DMS153 treated with DMSO at 0.1 percent for 48 hours (cell line): ENCODE measurements at regions not wholly inside any gene's neighbourhood (a gene's known extent, or its start where the extent isn't known, plus 50 kb on each side); places are given as distances from the start of the nearest gene placed in this dataset.
A peak's percentile ranks its signal among the peaks of the same experiment; 100 is the strongest.
"Not testable (repeated sequence)": the region's sequence is repeated elsewhere in the genome, so short reads cannot be mapped to it uniquely, and the experiment has no call there.

Source experiments
- DNase-seq: peaks from one replicate; lab custom pipeline; 2025; ENCODE audit not compliant: unreplicated experiment; lab: John Stamatoyannopoulos, UW

DNA sequence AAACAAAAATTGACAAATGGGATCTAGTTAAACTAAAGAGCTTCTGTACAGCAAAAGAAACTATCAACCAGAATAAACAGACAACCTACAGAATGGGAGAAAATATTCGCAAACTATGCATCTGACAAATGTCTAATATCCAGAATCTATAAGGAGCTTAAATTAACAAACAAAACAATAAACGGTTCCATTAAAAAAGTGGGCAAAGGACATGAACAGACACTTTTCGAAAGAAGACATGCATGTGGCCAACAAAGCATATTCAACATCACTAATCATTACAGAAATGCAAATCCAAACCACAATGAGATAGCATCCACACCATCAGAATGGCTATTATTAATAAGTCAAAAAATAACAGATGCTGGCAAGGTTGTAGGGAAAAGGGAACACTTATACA, 50.5 kb upstream of the MED13L start:
- not testable (repeated sequence) for DNase-seq

DNA sequence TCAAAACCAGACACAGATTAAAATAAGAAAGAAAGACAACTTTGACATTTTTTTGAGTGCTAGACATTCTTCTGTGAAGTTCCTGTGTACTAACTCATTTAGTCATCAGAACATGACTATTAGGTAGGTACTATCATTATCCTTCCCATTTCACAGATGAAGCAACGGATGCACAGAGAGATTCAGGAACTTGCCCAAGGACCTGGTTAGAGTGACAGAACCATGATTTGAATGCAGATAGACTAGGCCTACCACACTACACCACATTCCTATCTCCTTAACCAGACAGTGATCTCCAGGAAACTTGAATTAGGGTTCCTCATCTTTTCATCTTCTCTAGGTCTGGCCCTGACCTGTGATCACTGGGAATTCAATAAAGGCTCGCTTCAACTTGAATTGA, 54.4 kb upstream of the MED13L start:
- no peak for DNase-seq

DNA sequence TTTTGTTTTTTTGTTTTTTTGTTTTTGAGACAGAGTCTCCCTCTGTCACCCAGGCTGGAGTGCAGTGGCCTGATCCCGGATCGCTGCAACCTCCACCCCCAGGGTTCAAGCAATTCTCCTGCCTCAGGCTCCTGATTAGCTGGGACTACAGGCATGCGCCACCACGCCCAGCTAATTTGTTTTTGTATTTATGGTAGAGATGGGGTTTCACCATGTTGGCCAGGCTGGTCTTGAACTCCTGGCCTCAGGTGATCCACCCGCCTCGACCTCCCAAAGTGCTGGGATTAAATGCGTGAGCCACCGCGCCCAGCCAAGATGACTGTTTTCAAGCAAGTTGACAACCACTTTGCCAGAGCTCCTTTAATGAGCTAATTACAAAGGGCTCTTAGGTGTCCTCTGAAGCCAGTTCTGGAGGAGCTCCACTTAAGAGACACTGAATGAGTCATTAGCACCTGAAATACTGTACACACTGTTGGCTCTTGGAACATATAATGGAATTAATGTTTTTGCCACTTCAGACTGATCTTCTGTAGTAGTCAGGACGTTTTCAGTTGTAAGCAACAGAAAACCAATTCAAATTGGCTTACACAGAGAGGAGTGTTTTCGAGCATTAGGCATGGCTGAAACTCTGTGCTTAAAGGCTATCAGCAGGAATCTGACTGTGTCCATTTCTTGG, 55.4 kb upstream of the MED13L start:
- no peak for DNase-seq

DNA sequence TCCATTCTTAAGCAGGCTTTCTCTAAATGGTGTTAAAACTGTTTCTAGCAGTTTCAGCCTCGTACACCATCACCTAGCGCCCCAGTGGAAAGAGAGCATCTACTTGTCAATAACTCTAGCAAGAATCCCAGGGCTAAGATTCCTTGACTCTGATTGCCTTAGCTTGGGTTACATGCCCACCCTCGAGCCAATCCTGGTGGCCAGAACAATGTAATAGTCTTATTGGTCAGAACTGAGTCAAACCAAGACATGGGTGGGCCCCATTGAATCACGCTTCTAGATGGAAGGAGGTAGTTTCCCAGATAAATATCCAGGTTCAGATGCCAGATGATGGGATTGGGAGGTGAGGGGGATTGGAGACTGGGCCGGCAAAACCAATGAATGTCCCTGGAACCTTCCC, 55.9 kb upstream of the MED13L start:
- no peak for DNase-seq

DNA sequence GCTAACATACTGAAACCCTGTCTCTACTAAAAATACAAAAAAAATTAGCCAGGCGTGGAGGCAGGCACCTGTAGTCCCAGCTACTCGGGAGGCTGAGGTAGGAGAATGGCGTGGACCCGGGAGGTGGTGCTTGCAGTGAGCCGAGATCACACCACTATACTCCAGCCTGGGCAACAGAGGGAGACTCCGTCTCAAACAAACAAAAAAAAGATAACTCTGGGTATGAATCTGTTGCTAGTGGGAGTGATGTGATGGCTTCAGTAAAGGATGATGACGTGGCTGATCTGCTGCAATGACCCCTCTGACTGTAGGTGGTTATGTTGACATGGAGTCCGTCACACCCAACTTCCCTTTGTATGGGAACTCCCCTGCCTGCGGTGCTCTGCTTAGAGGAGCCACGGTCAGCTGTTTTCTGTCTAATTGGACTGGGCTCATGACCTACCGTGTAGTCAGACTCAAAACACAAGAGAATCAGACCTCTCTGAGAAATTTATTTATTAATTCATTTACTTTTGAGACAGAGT, 59.1 kb upstream of the MED13L start:
- no peak for DNase-seq

DNA sequence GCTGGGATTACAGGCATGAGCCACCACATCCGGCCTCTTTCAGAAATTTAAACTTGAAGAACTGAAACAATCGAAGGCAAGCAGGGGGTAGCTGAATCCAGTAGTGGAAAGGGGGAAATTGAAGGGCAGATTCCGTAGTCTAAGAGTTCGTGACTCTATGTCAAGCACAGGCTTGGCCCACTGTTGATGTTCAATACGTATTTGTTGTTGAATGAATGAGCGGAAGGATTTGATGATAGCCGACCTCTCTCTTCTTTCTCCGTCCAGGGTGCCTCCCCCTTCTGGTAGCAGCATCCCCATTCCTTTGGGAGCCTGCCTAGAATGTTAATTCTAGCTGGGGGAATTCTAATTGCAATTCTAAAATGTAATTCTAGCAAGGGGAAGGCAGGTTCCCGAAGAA, 59.8 kb upstream of the MED13L start:
- DNase-seq, result no peak

DNA sequence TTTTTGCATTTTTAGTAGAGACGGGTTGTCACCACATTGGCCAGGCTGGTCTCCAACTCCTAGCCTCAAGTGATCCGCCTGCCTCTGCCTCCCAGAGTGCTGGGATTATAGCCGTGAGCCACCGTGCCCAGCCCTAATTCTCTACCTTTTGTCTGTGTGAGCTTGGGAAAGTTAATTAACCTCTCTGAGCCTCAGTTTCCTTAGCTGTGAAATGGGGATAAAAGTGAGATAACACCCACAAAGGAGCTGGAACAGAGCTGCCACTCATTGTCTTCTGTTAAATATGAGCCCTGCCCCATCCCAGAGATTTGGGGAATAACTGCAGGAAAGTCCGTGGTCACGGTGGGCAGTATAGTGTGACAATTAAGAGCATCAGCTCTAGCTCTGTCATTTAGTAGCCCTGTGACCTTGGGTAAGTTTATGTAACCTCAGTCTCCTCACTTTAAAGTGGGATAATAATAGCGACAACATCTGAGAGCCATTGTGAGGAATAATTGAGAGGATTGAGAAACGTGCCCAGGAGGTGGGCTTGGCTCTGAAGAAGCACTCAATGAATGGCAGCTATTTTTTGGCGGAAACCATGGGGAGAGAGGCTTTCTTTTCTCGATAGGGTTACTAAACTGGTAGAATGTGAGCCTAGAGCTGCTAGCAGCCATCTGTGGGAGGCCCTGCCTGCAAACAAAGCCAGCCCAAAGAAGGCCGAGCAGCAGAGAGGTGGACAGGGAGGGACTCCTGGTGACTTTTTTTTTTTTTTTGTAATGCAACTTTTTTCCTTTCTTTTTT, 60.8 kb upstream of the MED13L start:
- DNase-seq, result no peak

DNA sequence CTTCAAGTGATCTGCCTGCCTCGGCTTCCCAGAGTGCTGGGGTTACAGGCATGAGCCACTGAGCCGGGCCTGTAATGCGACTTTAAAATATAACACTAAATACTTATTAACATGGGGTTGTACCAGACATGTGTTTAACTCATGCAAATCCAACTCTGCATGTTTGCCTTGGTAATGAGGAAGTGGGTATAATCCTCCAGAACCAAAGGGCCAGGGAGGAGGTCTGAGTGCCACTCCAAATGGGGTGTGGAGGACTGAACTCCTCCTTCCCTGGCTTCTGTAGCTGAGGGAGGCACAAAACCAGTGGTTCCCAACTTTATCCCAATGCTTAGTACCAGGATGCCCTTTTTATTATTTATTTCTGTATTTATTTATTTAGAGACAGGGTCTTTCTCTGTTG, 61.6 kb upstream of the MED13L start:
- no peak for DNase-seq

DNA sequence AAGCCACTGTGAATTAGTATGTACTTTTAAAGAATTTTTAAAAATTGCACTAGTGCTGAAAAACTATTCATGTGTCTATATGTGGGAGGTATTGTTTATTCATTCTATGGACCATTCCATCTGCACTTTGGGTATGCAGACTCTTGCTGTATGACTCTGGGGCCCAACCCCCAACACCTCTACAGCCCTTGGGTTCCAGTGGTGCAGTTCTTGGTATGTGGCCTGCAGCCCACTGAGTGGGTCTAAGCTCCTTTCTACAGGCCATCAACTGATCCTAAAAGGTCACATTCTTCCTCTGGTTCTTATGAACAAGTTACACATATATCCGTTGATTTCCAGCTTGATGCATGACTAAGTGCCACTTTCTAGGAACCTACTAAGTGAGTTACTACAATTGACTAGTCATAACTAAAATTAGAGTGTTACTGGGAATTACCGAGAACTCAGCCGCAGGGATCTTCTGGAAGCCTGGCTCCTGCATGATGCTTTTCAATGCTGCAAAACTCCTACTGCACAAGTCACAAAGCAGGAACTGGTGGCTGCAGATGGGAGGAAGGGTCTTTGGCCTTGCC, 62.4 kb upstream of the MED13L start:
- no peak for DNase-seq

DNA sequence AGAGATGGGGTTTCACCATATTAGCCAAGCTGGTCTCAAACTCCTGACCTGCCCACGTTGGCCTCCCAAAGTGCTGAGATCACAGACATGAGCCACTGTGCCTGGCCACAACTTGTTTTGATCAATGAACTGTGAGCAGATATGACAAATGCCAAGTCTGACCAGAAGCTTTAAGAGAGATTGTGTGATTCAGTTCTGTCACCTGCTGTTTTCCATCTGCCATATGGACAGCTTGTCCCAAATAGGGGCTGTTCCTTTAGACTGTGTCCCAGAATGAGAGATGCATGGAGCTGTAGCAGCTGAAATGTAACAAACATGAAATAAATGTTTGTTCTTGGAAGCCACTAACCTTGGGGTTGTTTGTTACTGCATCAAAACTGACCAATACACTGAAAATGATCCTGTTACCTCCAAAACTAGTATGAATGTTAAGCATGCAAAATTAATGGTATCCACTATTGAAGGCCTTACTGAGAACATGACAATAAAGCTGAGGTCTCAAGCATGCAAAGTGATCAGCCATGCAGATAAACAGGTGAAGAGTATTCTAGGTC, 65.9 kb upstream of the MED13L start:
- no peak for DNase-seq

DNA sequence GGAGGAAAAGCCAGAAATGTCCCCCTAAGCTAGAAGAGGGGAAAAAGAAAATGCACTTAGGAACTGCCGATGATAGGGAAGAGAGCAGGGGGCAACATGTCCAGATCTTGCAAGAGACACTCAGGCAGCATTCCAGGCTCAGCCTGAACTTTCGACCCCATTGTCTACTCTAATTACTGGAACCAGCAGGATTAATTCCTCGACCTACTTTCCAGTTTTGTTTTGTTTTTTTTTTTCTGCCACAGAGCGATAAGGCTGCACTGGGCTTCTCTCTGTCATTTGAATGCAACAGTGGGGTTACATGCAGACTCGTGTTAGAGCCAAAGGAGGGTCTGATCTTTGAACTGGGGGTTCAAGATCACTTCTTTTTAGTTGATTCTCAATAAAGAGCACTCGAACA, 68.7 kb upstream of the MED13L start:
- no peak for DNase-seq

DNA sequence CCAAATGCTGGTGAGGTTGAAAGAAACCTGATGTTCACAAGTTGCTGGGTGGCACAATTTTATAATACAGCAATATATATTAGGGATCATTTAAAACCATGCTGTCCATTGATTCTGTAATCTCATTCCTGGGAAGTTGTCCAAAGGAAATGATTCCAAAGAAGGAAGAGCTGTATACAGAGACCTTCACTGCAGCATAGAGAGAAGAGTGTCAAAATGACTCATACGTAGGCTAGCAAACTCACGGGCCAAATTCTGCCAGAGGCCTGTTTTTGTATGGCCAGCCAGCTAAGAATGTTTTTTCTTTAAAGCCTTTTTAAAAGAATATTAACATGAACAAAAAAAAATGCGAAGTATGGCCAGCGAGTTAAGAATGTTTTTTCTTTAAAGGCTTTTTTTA, 69.2 kb upstream of the MED13L start:
- no peak for DNase-seq

DNA sequence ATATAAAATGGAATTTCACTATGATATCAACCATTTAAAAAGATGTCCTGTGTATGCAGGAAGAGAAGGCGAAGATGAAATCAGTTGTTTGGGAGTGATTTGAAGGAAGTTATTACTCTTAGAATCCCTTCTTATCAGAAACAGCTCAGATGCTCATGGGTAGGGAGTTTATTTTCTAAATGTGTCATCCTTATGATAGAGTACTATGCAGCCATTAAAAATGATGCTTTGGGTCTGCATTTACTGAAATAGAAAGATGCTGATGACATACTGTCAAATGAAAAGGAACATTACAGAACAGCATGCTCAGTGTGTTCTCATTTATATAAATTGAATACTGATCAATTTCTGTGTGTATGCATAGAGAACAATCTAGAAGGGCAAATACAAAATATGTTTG, 69.8 kb upstream of the MED13L start:
- DNase-seq, result no peak

DNA sequence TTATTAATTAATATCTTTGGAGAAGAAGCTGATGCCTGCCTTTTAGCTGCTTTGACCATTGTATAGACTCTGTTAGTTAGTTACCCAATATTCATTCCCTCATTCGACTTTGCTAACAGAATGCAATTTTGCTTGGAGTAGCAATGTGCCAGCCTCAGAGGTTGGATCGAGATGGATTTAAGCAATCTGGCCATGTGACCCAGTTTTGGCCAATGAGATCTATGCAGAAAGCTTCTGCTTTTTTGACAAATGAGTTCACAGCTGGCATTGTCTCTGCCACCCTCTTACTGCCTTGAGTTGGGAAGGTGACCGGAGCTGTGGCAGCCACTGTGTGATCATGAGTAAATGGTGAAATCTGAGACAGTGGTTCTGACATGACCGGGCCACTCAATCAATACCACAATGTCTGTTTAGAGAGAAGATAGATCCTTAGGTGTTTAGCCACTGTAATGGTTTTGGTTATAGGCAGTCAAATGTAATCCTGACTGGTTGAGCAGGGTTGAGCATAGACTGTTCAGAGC, 74.9 kb upstream of the MED13L start:
- no peak for DNase-seq

DNA sequence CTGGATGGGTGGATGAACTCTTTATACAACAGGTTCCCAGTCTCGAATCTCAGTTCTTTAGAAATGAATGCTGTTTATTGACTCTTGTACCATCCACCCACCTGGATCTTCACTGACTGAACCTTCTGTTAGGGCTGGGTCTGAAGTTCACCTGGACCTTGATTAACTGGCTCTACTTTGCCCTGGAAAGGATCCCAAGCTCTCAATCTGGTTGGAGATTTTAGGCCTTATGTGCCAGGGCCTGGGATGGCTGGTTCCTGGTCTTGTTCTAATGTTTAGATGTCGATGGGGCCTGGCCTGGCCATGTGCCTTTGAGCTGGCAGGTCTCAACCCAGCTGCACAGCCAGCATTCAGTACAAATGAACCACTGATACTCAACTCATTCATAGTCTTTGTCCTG, 76.5 kb upstream of the MED13L start:
- DNase-seq, result no peak

DNA sequence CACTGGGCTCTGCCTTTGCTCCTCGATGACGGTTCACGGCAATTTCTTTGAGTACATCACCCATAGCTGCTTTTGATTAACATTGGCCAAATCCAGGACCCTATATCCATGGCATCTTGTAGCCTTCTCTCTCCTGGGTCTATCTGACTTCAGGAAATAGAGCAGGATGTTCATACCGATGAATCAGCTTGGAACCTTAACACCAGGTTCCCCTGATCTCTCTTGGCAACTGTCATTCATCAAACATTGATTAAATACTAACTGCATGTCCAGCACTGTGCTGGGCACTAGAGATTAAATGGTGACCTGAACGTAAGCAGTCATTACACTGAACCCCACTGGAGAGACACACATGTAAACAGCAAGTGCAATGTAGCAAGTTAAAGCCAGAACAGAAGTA, 77.0 kb upstream of the MED13L start:
- DNase-seq, result no peak

DNA sequence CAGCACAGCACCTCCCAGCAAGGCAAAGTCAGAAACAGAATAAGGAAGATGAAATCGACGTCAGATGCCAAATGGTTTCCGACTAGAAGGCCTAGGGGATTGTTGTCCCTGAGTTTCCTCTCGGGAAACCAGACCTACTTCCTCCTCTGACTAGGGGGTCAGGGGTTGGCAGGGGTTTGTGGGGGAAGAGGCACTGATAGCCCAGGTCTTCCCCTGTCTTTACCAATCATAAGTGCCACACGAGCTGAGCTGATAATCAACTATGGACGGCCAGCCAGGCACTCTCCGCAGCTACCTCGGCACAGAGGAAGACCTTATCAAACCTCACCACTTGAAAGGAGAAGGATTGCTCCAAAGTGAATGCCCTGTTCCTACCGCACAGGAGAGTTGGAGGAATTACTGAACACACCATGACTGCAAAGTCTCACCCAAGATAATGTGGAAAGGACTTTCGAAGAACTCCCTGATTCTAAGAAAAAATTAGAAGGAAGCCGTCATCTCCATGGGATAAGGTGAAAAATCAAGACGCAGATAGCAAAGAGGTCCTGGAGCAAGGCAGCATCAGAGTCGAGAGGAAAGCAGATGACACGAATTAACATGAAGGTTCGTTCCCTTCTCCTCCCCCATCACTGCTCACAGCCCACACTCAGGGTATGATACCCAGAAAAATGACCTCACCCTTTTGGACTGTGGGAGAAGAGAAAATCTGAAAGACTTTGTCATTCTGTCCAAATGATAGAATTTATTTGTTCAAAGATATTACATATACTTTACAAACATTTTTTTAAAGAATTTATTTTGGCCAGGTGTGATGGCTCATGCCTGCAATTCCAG, 77.7 kb upstream of the MED13L start:
- DNase-seq, result no peak

DNA sequence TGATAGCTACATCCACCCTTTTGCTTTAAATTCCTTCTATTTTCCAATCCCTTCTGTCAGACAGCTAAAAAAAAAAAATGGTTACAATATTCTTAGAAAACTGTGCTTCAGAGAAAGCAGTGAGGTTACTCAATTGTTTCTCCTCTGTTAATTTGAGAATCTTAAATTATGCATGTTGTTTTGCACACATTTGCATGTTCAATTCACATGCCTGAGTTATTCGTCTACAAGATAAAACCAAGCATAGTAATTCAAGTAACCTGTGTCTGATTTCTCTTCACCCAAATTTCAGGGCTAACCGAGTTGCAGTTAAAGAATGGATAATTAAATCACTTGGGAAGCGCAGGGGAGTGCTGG, 81.0 kb upstream of the MED13L start:
- DNase-seq, result no peak

DNA sequence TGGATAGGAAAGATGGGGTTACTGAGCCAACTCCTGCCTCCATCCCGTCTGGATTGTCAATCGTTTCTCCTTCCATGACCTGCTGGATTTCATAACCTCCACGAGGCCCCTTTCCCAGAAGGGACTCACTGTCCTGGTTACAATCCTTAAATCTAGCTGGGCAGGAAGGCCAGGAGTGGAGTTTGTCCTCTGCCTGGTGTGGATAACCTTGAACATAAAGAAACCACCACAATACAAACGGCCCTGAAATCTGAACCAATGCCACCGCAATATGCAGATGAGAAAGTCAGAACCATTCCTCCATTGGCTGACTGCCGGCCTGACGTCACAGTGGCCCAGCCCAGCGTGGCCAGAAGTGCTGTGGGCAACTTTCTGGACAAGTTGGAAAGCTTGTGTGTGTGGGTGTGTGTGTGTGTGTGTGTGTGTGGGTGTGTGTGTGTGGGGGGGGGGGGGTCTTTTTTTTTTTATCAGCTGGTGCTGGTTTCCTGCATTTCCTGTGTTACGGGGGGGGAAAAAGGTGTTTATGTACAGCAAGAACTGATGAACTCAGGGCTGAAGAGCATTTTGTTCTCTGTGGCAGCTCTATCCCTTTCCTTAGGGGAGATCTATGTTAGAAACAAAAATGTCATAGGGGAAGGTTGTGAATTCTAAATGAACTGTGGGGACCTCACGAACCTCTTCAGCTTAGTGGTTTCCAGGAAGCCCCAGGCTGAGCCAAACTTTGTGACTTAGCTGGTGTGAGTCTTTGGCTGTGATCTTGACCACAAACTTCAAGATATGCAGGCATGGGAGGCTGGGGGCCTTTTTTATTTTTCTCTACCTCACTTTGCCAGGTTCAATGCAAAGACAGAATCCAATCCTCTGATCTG, 81.6 kb upstream of the MED13L start:
- DNase-seq, result peak; percentile 34
